ENCODE measurements at regions not wholly inside any gene's neighbourhood (a gene's known extent, or its start where the extent isn't known, plus 50 kb on each side); places are given as distances from the start of the nearest gene placed in this dataset.
A peak's percentile ranks its signal among the peaks of the same experiment; 100 is the strongest.

DNA sequence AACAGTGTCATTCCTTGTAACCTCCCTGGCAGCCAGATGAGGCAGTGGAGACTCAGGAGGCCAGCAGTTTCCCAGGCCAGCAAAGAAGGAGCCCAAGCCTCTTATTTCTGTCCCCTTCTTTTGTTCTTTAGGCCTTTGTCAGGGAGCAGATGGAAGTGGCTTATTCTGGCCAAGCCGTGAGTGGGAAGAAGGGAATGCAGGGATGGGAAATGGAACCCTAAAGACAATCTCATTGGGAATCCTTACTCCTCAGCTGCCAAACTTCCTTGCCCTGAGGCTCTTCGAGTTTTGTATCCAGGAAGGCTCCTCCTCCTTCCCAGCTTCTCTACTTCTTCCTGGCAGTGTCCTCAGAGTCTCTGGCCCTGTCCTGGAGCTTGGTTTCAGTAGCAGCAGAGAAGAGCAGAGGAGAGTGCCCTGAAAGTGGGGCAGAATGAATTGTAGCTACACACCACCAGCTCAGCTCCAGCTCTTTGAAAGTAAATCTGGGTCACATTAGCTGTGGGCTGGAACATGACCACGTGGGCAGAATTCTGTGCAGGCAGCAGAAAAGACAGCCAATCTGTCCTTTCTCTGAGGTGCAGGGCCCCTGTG lies 63.9 kb downstream of the NDUFS5 start:
- 42% methylated on average over 3 of the region's 3 CpGs for WGBS (ENCODE audit: insufficient coverage, low coverage, low lambda C conversion rate, missing lambda C conversion rate)
- Histone ChIP-seq H3K4me1 (peaks cover 0 to 5% (median 0%) of the 10 kb centered on the region in 4 donors), H3K27ac (peak overlapping the region in 1 of 3 donors; percentile 28), H3K4me3 (no peak overlapping the region), H3K27me3 (no peaks in the 10 kb centered on the region), H3K36me3 (no peaks in the 10 kb centered on the region), H3K9me3 (no peaks in the 10 kb centered on the region)
- DNase-seq = no peak
- peak in 3 of 4 donors; percentile 9 to 23 (median 23) for ATAC-seq
- TF ChIP-seq, protein P1, sequence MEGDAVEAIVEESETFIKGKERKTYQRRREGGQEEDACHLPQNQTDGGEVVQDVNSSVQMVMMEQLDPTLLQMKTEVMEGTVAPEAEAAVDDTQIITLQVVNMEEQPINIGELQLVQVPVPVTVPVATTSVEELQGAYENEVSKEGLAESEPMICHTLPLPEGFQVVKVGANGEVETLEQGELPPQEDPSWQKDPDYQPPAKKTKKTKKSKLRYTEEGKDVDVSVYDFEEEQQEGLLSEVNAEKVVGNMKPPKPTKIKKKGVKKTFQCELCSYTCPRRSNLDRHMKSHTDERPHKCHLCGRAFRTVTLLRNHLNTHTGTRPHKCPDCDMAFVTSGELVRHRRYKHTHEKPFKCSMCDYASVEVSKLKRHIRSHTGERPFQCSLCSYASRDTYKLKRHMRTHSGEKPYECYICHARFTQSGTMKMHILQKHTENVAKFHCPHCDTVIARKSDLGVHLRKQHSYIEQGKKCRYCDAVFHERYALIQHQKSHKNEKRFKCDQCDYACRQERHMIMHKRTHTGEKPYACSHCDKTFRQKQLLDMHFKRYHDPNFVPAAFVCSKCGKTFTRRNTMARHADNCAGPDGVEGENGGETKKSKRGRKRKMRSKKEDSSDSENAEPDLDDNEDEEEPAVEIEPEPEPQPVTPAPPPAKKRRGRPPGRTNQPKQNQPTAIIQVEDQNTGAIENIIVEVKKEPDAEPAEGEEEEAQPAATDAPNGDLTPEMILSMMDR (IDR thresholded peaks at IDR 0.05) = no peak
- TF ChIP-seq POLR2A (IDR thresholded peaks at IDR 0.05) = no peak
- intact Hi-C loops (cut with DNase I) = no loop called here

DNA sequence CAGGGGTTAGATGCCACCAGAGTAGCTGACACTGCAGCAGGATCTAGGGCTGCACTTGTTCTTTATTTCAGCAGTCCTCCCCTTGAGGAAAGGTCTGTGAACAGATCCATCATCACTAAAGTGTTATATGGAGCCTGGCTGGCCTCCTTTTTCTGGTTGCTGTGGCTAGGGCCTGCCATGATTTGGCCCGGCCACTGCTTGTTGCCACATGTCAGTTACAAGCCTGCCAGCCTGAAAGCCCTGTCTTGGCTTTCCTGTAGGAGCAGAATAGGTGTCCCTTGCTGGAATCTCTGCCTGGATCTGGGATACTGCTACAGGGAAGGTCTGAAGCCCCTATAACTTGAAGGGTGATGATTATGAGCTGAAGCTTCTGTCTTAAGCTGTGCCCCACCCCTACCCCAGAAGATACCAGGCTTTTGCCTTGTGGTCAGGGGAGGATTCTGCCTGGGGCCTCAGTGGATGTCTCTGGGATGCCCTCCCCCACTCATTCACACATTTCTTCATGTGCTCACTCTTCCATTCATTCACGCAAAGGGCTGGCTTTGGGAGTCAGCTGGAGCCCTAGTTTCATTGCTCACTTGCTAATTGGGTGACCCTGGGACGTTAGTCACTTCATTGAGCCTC lies 64.7 kb downstream of the NDUFS5 start:
- ATAC-seq (no peak), DNase-seq (no peak)
- intact Hi-C loops (cut with DNase I) = no loop called here
- WGBS (ENCODE audit: insufficient coverage, low coverage, low lambda C conversion rate, missing lambda C conversion rate) = 92% methylated on average over 2 of the region's 3 CpGs
- Histone ChIP-seq H3K9me3 (no peaks in the 10 kb centered on the region), H3K36me3 (no peaks in the 10 kb centered on the region), H3K27me3 (no peaks in the 10 kb centered on the region), H3K27ac (no peak overlapping the region), H3K4me1 (peaks cover 0 to 5% (median 0%) of the 10 kb centered on the region in 4 donors), H3K4me3 (no peak overlapping the region)
- TF ChIP-seq, protein P1 (IDR thresholded peaks at IDR 0.05) = no peak
- no peak for TF ChIP-seq POLR2A (IDR thresholded peaks at IDR 0.05)

DNA sequence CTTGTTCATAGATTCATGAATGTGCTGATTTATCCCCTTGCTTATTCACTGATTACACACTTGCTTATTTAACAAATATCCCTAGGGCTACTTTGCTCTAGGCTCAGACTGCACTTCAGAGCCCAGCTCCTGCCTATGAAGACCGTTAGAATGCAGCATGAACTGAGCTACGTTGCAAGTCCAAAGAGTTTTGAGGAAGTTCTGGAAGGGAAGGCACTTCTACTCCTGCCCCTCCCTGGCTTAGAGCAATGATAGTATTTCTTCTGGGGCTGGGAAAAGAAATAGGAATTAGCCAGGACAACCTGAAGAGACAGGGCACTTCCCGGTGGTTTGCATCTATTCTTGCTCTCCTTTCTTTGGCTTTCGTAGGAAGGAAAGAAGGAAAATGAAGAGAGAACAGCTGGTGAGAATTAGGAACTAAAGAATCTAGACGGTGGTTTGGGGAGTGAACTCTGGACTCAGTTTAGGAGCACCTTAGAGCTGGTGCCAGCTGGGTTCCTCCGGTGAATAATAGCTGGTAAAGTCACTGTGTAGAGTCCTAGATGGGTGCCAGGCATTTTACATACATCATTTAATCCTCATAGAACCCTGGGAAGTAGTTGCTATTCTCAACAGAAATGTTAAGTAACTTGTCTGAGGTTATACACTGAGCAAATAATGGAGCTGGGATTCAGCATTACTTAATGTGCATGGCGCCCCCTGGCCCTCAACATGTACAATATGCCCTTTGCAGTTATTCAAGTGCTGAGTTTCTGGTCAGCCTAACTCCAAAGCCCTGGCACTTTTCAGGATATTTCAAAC lies 65.9 kb downstream of the NDUFS5 start:
- peak; percentile 91 to 96 (median 92) for ATAC-seq
- TF ChIP-seq, protein P1 (IDR thresholded peaks at IDR 0.05) = peak; percentile 52 to 72 (median 70)
- no peak for TF ChIP-seq POLR2A (IDR thresholded peaks at IDR 0.05)
- H3K9me3 ChIP-seq = no peaks in the 10 kb centered on the region
- peaks cover 0 to 5% (median 0%) of the 10 kb centered on the region in 4 donors for H3K4me1 ChIP-seq
- DNase-seq = peak; percentile 73 to 80 (median 74)
- no peaks in the 10 kb centered on the region for H3K36me3 ChIP-seq
- 35% methylated on average over 7 of the region's 7 CpGs for WGBS (ENCODE audit: insufficient coverage, low coverage, low lambda C conversion rate, missing lambda C conversion rate)
- intact Hi-C loops (cut with DNase I) = no loop called here
- no peaks in the 10 kb centered on the region for H3K27me3 ChIP-seq
- no peak overlapping the region for H3K4me3 ChIP-seq
- no peak overlapping the region for H3K27ac ChIP-seq

DNA sequence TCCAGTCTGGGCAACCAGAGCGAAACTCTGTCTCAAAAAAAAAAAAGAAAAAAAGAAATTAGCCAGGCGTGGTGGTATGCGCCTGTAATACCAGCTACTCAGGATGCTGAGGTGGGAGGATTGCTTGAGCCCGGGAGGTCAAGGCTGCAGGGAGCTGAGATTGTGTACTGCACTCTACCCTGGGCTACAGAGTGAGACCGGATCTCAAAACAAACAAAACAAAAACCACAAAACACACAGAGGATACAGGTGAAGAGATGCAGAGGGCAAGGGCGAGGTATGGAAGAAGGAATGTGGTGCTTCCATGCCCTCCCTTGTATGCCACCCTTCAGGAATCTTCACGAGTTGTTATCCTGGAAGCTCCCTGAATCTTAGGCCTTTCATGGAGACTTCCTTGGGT lies 68.5 kb downstream of the NDUFS5 start:
- TF ChIP-seq, protein P1 (IDR thresholded peaks at IDR 0.05) = no peak
- TF ChIP-seq POLR2A (IDR thresholded peaks at IDR 0.05) = no peak
- ATAC-seq = no peak
- H3K27ac ChIP-seq = no peak overlapping the region
- 67% methylated on average over 3 of the region's 7 CpGs for WGBS (ENCODE audit: insufficient coverage, low coverage, low lambda C conversion rate, missing lambda C conversion rate)
- H3K36me3 ChIP-seq = no peaks in the 10 kb centered on the region
- no peak for DNase-seq
- no peaks in the 10 kb centered on the region for H3K9me3 ChIP-seq
- peaks cover 0 to 5% (median 0%) of the 10 kb centered on the region in 4 donors for H3K4me1 ChIP-seq
- H3K4me3 ChIP-seq = no peak overlapping the region
- intact Hi-C loops (cut with DNase I) = no loop called here
- no peaks in the 10 kb centered on the region for H3K27me3 ChIP-seq

All from right lobe of liver (tissue), 6 donors.